Activated CD8-positive, alpha-beta memory T cell treated with anti-CD3 and anti-CD28 coated beads for 24 hours (primary cell): ENCODE measurements at regions not wholly inside any gene's neighbourhood (a gene's known extent, or its start where the extent isn't known, plus 50 kb on each side); places are given as distances from the start of the nearest gene placed in this dataset.

Experiments used
- DNase-seq: peaks from one replicate; pipeline ENCODE4 v3.0.0-alpha.2; 2020

- DNase-seq, result no peak
Measured at GRCh38 chr6:25041485-25042035, 105.8 kb upstream of the RIPOR2 start.

GRCh38 chr6:25042036-25042521, 106.3 kb upstream of the RIPOR2 start:
- peak; percentile 72 for DNase-seq

- no peak for DNase-seq
Measured at GRCh38 chr6:25042536-25042935, 106.8 kb upstream of the RIPOR2 start.

GRCh38 chr6:25042984-25043725, 107.4 kb upstream of the RIPOR2 start:
- DNase-seq, result no peak

GRCh38 chr6:25043892-25044291, 108.1 kb upstream of the RIPOR2 start:
- no peak for DNase-seq

GRCh38 chr6:25046942-25047341, 111.2 kb upstream of the RIPOR2 start:
- DNase-seq, result no peak

GRCh38 chr6:25050356-25050755, 114.6 kb upstream of the RIPOR2 start:
- DNase-seq, result no peak

- DNase-seq, result no peak
Measured at GRCh38 chr6:25051083-25051482, 115.3 kb upstream of the RIPOR2 start.

- no peak for DNase-seq
Measured at GRCh38 chr6:25052181-25052580, 116.4 kb upstream of the RIPOR2 start.

- DNase-seq, result no peak
Measured at GRCh38 chr6:25053875-25054371, 118.2 kb upstream of the RIPOR2 start.

- no peak for DNase-seq
Measured at GRCh38 chr6:25054469-25054868, 118.7 kb upstream of the RIPOR2 start.

GRCh38 chr6:25056130-25056529, 120.4 kb upstream of the RIPOR2 start:
- DNase-seq, result peak; percentile 67

- DNase-seq, result no peak
Measured at GRCh38 chr6:25057111-25057905, 121.5 kb upstream of the RIPOR2 start.

GRCh38 chr6:25058441-25058840, 122.7 kb upstream of the RIPOR2 start:
- DNase-seq, result no peak

GRCh38 chr6:25058941-25059340, 123.2 kb upstream of the RIPOR2 start:
- no peak for DNase-seq

GRCh38 chr6:25060522-25060921, 124.8 kb upstream of the RIPOR2 start:
- DNase-seq, result no peak

GRCh38 chr6:25061289-25061936, 125.7 kb upstream of the RIPOR2 start:
- DNase-seq, result no peak

- no peak for DNase-seq
Measured at GRCh38 chr6:25062070-25062811, 126.5 kb upstream of the RIPOR2 start.

GRCh38 chr6:25064006-25064405, 128.2 kb upstream of the RIPOR2 start:
- DNase-seq, result no peak

- DNase-seq, result no peak
Measured at GRCh38 chr6:25065666-25066065, 129.9 kb upstream of the RIPOR2 start.

- DNase-seq, result no peak
Measured at GRCh38 chr6:25066593-25066992, 130.8 kb upstream of the RIPOR2 start.

GRCh38 chr6:25068866-25069265, 133.1 kb upstream of the RIPOR2 start:
- no peak for DNase-seq
